Neural cell (in vitro differentiated cells): ENCODE measurements at regions not wholly inside any gene's neighbourhood (a gene's known extent, or its start where the extent isn't known, plus 50 kb on each side); places are given as distances from the start of the nearest gene placed in this dataset.

Source experiments
- EP300 ChIP-seq: fragments of 450-650 bp; conservative IDR thresholded peaks from 2 replicates; pipeline ENCODE4 v1.6.1; 2014; ENCODE audit warnings: antibody characterized with exemption, mild to moderate bottlenecking, moderate library complexity; ENCODE audit not compliant: poor library complexity, severe bottlenecking
- EZH2 ChIP-seq: fragments of 200-600, 300-800 bp; shearing (Covaris generic), sonication (generic); IDR thresholded peaks from 2 replicates; pipeline ENCODE4 v1.6.1; 2014; ENCODE audit warnings: antibody characterized with exemption, low read length, borderline replicate concordance, mild to moderate bottlenecking; ENCODE audit not compliant: insufficient read depth, poor library complexity, severe bottlenecking
- MXI1 ChIP-seq: fragments of 450-650 bp; conservative IDR thresholded peaks from 2 replicates; pipeline ENCODE4 v1.6.1; 2014; ENCODE audit warnings: antibody characterized with exemption, mild to moderate bottlenecking; ENCODE audit not compliant: poor library complexity, severe bottlenecking
- POLR2AphosphoS5 ChIP-seq: IDR thresholded peaks from 2 replicates; pipeline ENCODE4 v1.6.1; 2012
- RAD21 ChIP-seq: fragments of 450-650 bp; conservative IDR thresholded peaks from 2 replicates; pipeline ENCODE4 v1.6.1; 2014; ENCODE audit warnings: antibody characterized with exemption, mild to moderate bottlenecking, moderate library complexity
- TAF1 ChIP-seq: IDR thresholded peaks from 2 replicates; pipeline ENCODE4 v1.6.1; 2012; ENCODE audit warnings: low read depth
- TF ChIP-seq, protein P1 (sequence below): fragments of 450-650 bp; IDR thresholded peaks from 2 replicates; pipeline ENCODE4 v1.5.1; 2014; ENCODE audit warnings: antibody characterized with exemption, mild to moderate bottlenecking, moderate library complexity; ENCODE audit not compliant: poor library complexity, severe bottlenecking
- TF ChIP-seq, protein P2 (sequence below): IDR thresholded peaks from 2 replicates; pipeline ENCODE4 v1.6.1; 2012; ENCODE audit warnings: borderline replicate concordance

DNA sequence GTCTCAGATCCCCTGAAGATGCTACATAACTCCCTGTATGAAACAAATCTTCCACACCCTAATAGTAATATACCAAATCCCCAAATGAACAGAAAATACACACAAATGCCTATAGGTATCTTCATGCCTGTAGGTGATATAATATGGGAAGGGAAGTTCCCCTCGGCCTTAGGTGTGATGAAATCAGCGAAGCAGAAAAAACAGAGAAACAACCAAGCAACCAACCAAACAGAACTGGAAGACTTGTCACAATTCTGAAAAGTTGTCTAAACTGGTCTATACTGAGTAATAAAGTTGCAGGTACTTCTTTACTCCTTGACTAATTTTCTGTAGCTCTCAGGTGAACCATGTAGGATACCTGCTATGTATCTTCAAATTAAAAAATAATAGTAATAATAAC is 82.2 kb upstream of the SATB1 start:
- TF ChIP-seq POLR2AphosphoS5, result no peak
- no peak for TF ChIP-seq MXI1
- no peak for TF ChIP-seq EZH2
- TF ChIP-seq, protein P1, sequence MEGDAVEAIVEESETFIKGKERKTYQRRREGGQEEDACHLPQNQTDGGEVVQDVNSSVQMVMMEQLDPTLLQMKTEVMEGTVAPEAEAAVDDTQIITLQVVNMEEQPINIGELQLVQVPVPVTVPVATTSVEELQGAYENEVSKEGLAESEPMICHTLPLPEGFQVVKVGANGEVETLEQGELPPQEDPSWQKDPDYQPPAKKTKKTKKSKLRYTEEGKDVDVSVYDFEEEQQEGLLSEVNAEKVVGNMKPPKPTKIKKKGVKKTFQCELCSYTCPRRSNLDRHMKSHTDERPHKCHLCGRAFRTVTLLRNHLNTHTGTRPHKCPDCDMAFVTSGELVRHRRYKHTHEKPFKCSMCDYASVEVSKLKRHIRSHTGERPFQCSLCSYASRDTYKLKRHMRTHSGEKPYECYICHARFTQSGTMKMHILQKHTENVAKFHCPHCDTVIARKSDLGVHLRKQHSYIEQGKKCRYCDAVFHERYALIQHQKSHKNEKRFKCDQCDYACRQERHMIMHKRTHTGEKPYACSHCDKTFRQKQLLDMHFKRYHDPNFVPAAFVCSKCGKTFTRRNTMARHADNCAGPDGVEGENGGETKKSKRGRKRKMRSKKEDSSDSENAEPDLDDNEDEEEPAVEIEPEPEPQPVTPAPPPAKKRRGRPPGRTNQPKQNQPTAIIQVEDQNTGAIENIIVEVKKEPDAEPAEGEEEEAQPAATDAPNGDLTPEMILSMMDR, result no peak
- TF ChIP-seq RAD21, result no peak
- TF ChIP-seq EP300, result no peak
- TF ChIP-seq, protein P2, sequence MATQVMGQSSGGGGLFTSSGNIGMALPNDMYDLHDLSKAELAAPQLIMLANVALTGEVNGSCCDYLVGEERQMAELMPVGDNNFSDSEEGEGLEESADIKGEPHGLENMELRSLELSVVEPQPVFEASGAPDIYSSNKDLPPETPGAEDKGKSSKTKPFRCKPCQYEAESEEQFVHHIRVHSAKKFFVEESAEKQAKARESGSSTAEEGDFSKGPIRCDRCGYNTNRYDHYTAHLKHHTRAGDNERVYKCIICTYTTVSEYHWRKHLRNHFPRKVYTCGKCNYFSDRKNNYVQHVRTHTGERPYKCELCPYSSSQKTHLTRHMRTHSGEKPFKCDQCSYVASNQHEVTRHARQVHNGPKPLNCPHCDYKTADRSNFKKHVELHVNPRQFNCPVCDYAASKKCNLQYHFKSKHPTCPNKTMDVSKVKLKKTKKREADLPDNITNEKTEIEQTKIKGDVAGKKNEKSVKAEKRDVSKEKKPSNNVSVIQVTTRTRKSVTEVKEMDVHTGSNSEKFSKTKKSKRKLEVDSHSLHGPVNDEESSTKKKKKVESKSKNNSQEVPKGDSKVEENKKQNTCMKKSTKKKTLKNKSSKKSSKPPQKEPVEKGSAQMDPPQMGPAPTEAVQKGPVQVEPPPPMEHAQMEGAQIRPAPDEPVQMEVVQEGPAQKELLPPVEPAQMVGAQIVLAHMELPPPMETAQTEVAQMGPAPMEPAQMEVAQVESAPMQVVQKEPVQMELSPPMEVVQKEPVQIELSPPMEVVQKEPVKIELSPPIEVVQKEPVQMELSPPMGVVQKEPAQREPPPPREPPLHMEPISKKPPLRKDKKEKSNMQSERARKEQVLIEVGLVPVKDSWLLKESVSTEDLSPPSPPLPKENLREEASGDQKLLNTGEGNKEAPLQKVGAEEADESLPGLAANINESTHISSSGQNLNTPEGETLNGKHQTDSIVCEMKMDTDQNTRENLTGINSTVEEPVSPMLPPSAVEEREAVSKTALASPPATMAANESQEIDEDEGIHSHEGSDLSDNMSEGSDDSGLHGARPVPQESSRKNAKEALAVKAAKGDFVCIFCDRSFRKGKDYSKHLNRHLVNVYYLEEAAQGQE, result no peak
- no peak for TF ChIP-seq TAF1
